ENCODE measurements at regions not wholly inside any gene's neighbourhood (a gene's known extent, or its start where the extent isn't known, plus 50 kb on each side); places are given as distances from the start of the nearest gene placed in this dataset.
"Not testable (repeated sequence)": the region's sequence is repeated elsewhere in the genome, so short reads cannot be mapped to it uniquely, and the experiment has no call there.

GRCh38 chr2:195572895-195573683 lies 83.9 kb upstream of the SLC39A10 start:
- no peak for DNase-seq

GRCh38 chr2:195570329-195570728 lies 86.7 kb upstream of the SLC39A10 start:
- DNase-seq, result no peak

- no peak for DNase-seq
These were observed 87.8 kb upstream of the SLC39A10 start for GRCh38 chr2:195569255-195569654.

- DNase-seq, result not testable (repeated sequence)
These were observed 92.3 kb upstream of the SLC39A10 start for GRCh38 chr2:195564625-195565135.

GRCh38 chr2:195563857-195564512 lies 93.0 kb upstream of the SLC39A10 start:
- DNase-seq, result no peak

GRCh38 chr2:195562570-195563566 lies 94.2 kb upstream of the SLC39A10 start:
- no peak for DNase-seq

- no peak for DNase-seq
These were observed 95.7 kb upstream of the SLC39A10 start for GRCh38 chr2:195561116-195561921.

- no peak for DNase-seq
These were observed 96.7 kb upstream of the SLC39A10 start for GRCh38 chr2:195560209-195560895.

- peak in 1 of 56 donors; percentile 2 for DNase-seq
These were observed 97.6 kb upstream of the SLC39A10 start for GRCh38 chr2:195559431-195559914.

- DNase-seq, result no peak
These were observed 101.1 kb upstream of the SLC39A10 start for GRCh38 chr2:195555971-195556370.

- DNase-seq, result no peak
These were observed 104.4 kb upstream of the SLC39A10 start for GRCh38 chr2:195552581-195552980.

- DNase-seq, result no peak
These were observed 108.7 kb upstream of the SLC39A10 start for GRCh38 chr2:195548198-195548940.

GRCh38 chr2:195547268-195547840 lies 109.7 kb upstream of the SLC39A10 start:
- not testable (repeated sequence) for DNase-seq

GRCh38 chr2:195545811-195546210 lies 111.2 kb upstream of the SLC39A10 start:
- DNase-seq, result no peak

GRCh38 chr2:195543902-195544894 lies 112.8 kb upstream of the SLC39A10 start:
- no peak for DNase-seq

- DNase-seq, result no peak
These were observed 114.0 kb upstream of the SLC39A10 start for GRCh38 chr2:195543063-195543462.

GRCh38 chr2:195542067-195542466 lies 115.0 kb upstream of the SLC39A10 start:
- DNase-seq, result no peak

Data from nucleus accumbens (tissue), 56 donors.